SK-N-SH (cell line): ENCODE measurements at regions not wholly inside any gene's neighbourhood (a gene's known extent, or its start where the extent isn't known, plus 50 kb on each side); places are given as distances from the start of the nearest gene placed in this dataset.

Experiments used
- CTCF ChIA-PET: fragments of 300-600, 350-600 bp; formaldehyde crosslinking; extraction: SDS; loops from one replicate; lab custom pipeline; 2021; lab: Yijun Ruan, JAX
- POLR2A ChIA-PET: fragments of 350-600 bp; sonication (Branson Sonifier 250); formaldehyde crosslinking; extraction: SDS; loops from one replicate; lab custom pipeline; 2020; ENCODE audit warnings: antibody characterized with exemption, inconsistent platforms; lab: Yijun Ruan, JAX
- DNase-seq: peaks from one replicate; pipeline ENCODE4 v3.0.0; 2012
- H2AFZ ChIP-seq: fragments of 200-600 bp; sonication (generic); 2 replicates; pipeline ENCODE4 v1.8.1; 2016; ENCODE audit warnings: antibody characterized with exemption, mild to moderate bottlenecking, low read depth
- H3F3A ChIP-seq: fragments of 200-600 bp; sonication (generic); replicated peaks from 2 replicates; pipeline ENCODE3; 2016; ENCODE audit warnings: antibody characterized with exemption, mild to moderate bottlenecking; ENCODE audit not compliant: insufficient read depth
- H3K27ac ChIP-seq, 2 experiments: fragments of 200-500 bp in 1 of 2; fragments of 200-600 bp in 1 of 2; sonication (Bioruptor generic) in 1 of 2; sonication (generic), shearing (Covaris generic) in 1 of 2; 2 replicates each; pipeline versions ENCODE4 v1.5.1 to v1.6.1; 2014 to 2016; ENCODE audit warnings: low read depth in 2 of 2, inconsistent platforms in 1 of 2, low read length in 1 of 2, mild to moderate bottlenecking in 1 of 2, mixed read lengths in 1 of 2
- H3K27me3 ChIP-seq: fragments of 200-600 bp; sonication (generic), shearing (Covaris generic); 2 replicates; pipeline ENCODE4 v1.6.1; 2016; ENCODE audit warnings: mixed run types; ENCODE audit not compliant: insufficient read depth
- H3K36me3 ChIP-seq, 2 experiments: fragments of 200-500 bp in 1 of 2; fragments of 200-600 bp in 1 of 2; sonication (Bioruptor generic) in 1 of 2; sonication (generic) in 1 of 2; replicated peaks in 1 of 2; 2 replicates each; pipeline versions ENCODE3 to v1.5.1; 2014 to 2016; ENCODE audit warnings: low read length in 1 of 2, mild to moderate bottlenecking in 1 of 2; ENCODE audit not compliant: insufficient read depth in 2 of 2, control insufficient read depth in 1 of 2
- H3K4me1 ChIP-seq, 2 experiments: fragments of 200-500 bp in 1 of 2; fragments of 200-600 bp in 1 of 2; sonication (Bioruptor generic) in 1 of 2; sonication (generic), shearing (Covaris generic) in 1 of 2; 2 replicates each; pipeline versions ENCODE4 v1.5.1 to v1.6.1; 2014 to 2016; ENCODE audit warnings: low read depth in 1 of 2, low read length in 1 of 2, mixed run types in 1 of 2; ENCODE audit not compliant: insufficient read depth in 2 of 2, control insufficient read depth in 1 of 2
- H3K4me2 ChIP-seq: fragments of 200-600 bp; sonication (generic), shearing (Covaris generic); 2 replicates; pipeline ENCODE4 v1.6.1; 2017; ENCODE audit warnings: mixed run types
- H3K4me3 ChIP-seq, 2 experiments: fragments of 200-500 bp in 1 of 2; fragments of 200-600 bp in 1 of 2; sonication (Bioruptor generic) in 1 of 2; sonication (generic), shearing (Covaris generic) in 1 of 2; 2 replicates each; pipeline versions ENCODE4 v1.5.1 to v1.8.1; 2014 to 2016; ENCODE audit warnings: low read depth in 2 of 2, inconsistent platforms in 1 of 2, low read length in 1 of 2, mild to moderate bottlenecking in 1 of 2, mixed read lengths in 1 of 2, moderate library complexity in 1 of 2
- H3K79me2 ChIP-seq: fragments of 200-600 bp; sonication (generic); 2 replicates; pipeline ENCODE4 v1.8.1; 2017; ENCODE audit warnings: mild to moderate bottlenecking; ENCODE audit not compliant: insufficient read depth
- H3K9ac ChIP-seq: fragments of 200-600 bp; sonication (generic); 2 replicates; pipeline ENCODE4 v1.6.1; 2017; ENCODE audit warnings: mixed run types
- H3K9me2 ChIP-seq: fragments of 200-600 bp; sonication (generic); 2 replicates; pipeline ENCODE4 v1.6.1; 2017; ENCODE audit warnings: mixed run types
- H3K9me3 ChIP-seq: fragments of 200-600 bp; sonication (generic); 2 replicates; pipeline ENCODE4 v1.6.1; 2017; ENCODE audit warnings: mixed run types, mild to moderate bottlenecking, moderate library complexity
- H4K20me1 ChIP-seq: fragments of 200-600 bp; sonication (generic); 2 replicates; pipeline ENCODE4 v1.6.1; 2017; ENCODE audit warnings: mild to moderate bottlenecking, mixed run types; ENCODE audit not compliant: insufficient read depth
- CHD2 ChIP-seq: fragments of 150-350 bp; IDR thresholded peaks from 2 replicates; pipeline ENCODE4 v1.6.1; 2018; ENCODE audit warnings: low read length; ENCODE audit not compliant: partially characterized antibody
- EP300 ChIP-seq, 2 experiments: IDR thresholded peaks; 2 replicates each; pipeline versions ENCODE4 v1.4.0 to v1.6.1; 2012; ENCODE audit warnings: borderline replicate concordance in 1 of 2, low read depth in 1 of 2, low read length in 1 of 2
- FOSL2 ChIP-seq: IDR thresholded peaks from 2 replicates; pipeline ENCODE4 v1.4.0; 2012; ENCODE audit warnings: low read depth, mild to moderate bottlenecking, moderate library complexity, borderline replicate concordance
- FOXJ3 ChIP-seq: sonication (generic); formaldehyde crosslinking; IDR thresholded peaks from 2 replicates; pipeline ENCODE4 v1.5.1; 2020; ENCODE audit warnings: mild to moderate bottlenecking, missing genetic modification reagents
- IRF3 ChIP-seq: fragments of 150-350 bp; IDR thresholded peaks from 2 replicates; pipeline ENCODE4 v1.6.1; 2016; ENCODE audit warnings: mild to moderate bottlenecking, low read depth, low read length
- JUND ChIP-seq: IDR thresholded peaks from 2 replicates; pipeline ENCODE4 v1.4.0; 2012
- MEF2A ChIP-seq: IDR thresholded peaks from 2 replicates; pipeline ENCODE4 v1.4.0; 2012; ENCODE audit warnings: low read depth, borderline replicate concordance
- MXI1 ChIP-seq: IDR thresholded peaks from 2 replicates; pipeline ENCODE4 v1.6.1; 2012; ENCODE audit warnings: mild to moderate bottlenecking, low read depth, low read length, improper control_type of control experiment
- NFIC ChIP-seq: IDR thresholded peaks from 2 replicates; pipeline ENCODE4 v1.4.0; 2012; ENCODE audit warnings: borderline replicate concordance
- NRF1 ChIP-seq: IDR thresholded peaks from 2 replicates; pipeline ENCODE4 v1.6.1; 2012; ENCODE audit warnings: low read depth, mild to moderate bottlenecking, low read length
- RAD21 ChIP-seq: IDR thresholded peaks from 2 replicates; pipeline ENCODE4 v1.6.1; 2012; ENCODE audit warnings: mild to moderate bottlenecking, low read length
- RCOR1 ChIP-seq: fragments of 150-350 bp; IDR thresholded peaks from 2 replicates; pipeline ENCODE4 v1.6.1; 2017; ENCODE audit warnings: antibody characterized with exemption, low read length
- SIN3A ChIP-seq: IDR thresholded peaks from 2 replicates; pipeline ENCODE4 v1.6.1; 2012; ENCODE audit warnings: low read depth, mild to moderate bottlenecking, low read length, moderate library complexity, borderline replicate concordance
- SMC3 ChIP-seq: IDR thresholded peaks from 2 replicates; pipeline ENCODE4 v1.6.1; 2012; ENCODE audit warnings: low read depth, low read length, improper control_type of control experiment
- TAF1 ChIP-seq: IDR thresholded peaks from 2 replicates; pipeline ENCODE4 v1.6.1; 2012; ENCODE audit warnings: low read depth, mild to moderate bottlenecking, low read length, moderate library complexity, borderline replicate concordance
- YY1 ChIP-seq: IDR thresholded peaks from 2 replicates; pipeline ENCODE4 v1.4.0; 2012; ENCODE audit warnings: low read depth, mild to moderate bottlenecking
- WGBS: methylation state at CpG from one replicate; pipeline ENCODE4 v1.1.6; 2017; ENCODE audit warnings: low lambda C conversion rate; 5-methylcytosine and 5-hydroxymethylcytosine counted together

- no peaks in the 10 kb centered on the region for H3K4me1 ChIP-seq
- no peaks in the 10 kb centered on the region for H3K79me2 ChIP-seq
- peaks cover 3% of the 10 kb centered on the region; the same call in 1 of the 2 replicates for H3K9me3 ChIP-seq
- 29% methylated on average over 6 of the region's 6 CpGs for WGBS
- H3K9ac ChIP-seq = no peak overlapping the region
- H3K4me3 ChIP-seq = no peak overlapping the region
- H3K9me2 ChIP-seq = no peaks in the 10 kb centered on the region
- no peaks in the 10 kb centered on the region for H4K20me1 ChIP-seq
- TF ChIP-seq SMC3 = no peak
- TF ChIP-seq IRF3 = no peak
- TF ChIP-seq YY1 = no peak
- no peak for TF ChIP-seq RAD21
- no peak for TF ChIP-seq JUND
- TF ChIP-seq FOXJ3 (CRISPR knock-in tag) = no peak
- TF ChIP-seq CHD2 = no peak
- TF ChIP-seq MEF2A = no peak
- no peak for TF ChIP-seq EP300 (IDR thresholded peaks at IDR 0.05; ENCODE audit: borderline replicate concordance in 1 of 2, low read depth in 1 of 2, low read length in 1 of 2)
- no peak for TF ChIP-seq NRF1
- no peak for TF ChIP-seq MXI1
- no peak for TF ChIP-seq NFIC
- no peak for TF ChIP-seq RCOR1
- no peak for TF ChIP-seq TAF1
- TF ChIP-seq FOSL2 = no peak
- CTCF ChIA-PET = no interaction called here
- no peak overlapping the region for H3K4me2 ChIP-seq
- no peak overlapping the region for H3K27ac ChIP-seq
- H2AFZ ChIP-seq = no peak overlapping the region
- DNase-seq = no peak
- H3F3A ChIP-seq = no peaks in the 10 kb centered on the region
- POLR2A ChIA-PET = no interaction called here
- no peaks in the 10 kb centered on the region for H3K27me3 ChIP-seq
- H3K36me3 ChIP-seq = no peaks in the 10 kb centered on the region
Observed at GRCh38 chr10:10623958-10624566, 393.6 kb upstream of the CELF2 start.

- 37% methylated on average over 8 of the region's 8 CpGs for WGBS
- TF ChIP-seq RAD21 = no peak
- TF ChIP-seq SIN3A = no peak
- no peak for TF ChIP-seq FOXJ3 (CRISPR knock-in tag)
- Histone ChIP-seq H3K79me2 (no peaks in the 10 kb centered on the region), H3K36me3 (no peaks in the 10 kb centered on the region), H3K4me3 (no peak overlapping the region), H2AFZ (no peak overlapping the region), H3K27ac (no peak overlapping the region), H4K20me1 (no peaks in the 10 kb centered on the region), H3K9ac (no peak overlapping the region), H3K4me2 (no peak overlapping the region), H3K4me1 (no peaks in the 10 kb centered on the region), H3K9me2 (no peaks in the 10 kb centered on the region), H3K27me3 (no peaks in the 10 kb centered on the region), H3F3A (no peaks in the 10 kb centered on the region), H3K9me3 (peaks cover 3% of the 10 kb centered on the region; the same call in 1 of the 2 replicates)
- no peak for DNase-seq
- POLR2A ChIA-PET = no interaction called here
- CTCF ChIA-PET = no interaction called here
Observed at GRCh38 chr10:10624567-10624962, 393.1 kb upstream of the CELF2 start.
